ENCODE measurements at regions not wholly inside any gene's neighbourhood (a gene's known extent, or its start where the extent isn't known, plus 50 kb on each side); places are given as distances from the start of the nearest gene placed in this dataset.
"Not testable (repeated sequence)": the region's sequence is repeated elsewhere in the genome, so short reads cannot be mapped to it uniquely, and the experiment has no call there.

DNA sequence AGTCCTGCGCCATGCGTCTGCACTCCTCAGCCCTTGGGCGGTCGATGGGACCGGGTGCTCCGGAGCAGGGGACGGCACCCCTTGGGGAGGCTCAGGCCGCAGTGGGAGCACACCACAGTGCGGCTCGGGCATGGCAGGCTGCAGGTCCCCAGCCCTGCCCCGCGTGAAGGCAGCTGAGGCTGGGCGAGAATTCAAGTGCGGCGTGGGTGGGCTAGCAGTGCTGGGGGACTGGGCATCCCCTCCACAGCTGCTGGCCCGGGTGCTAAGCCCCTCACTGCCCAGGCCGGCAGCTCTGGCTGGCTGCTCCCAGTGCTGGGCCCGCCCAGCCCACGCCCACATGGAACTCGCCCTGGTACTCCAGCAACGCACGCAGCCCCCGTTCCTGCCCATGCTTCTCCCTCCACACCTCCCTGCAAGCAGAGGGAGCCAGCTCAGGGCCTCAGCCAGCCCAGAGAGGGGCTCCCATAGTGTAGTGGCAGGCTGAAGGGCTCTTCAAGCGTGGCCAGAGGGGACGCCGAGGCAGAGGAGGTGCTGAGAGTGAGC is 198.3 kb upstream of the CNTNAP5 start:
- no peak for DNase-seq

GRCh38 chr2:123839326-123839725 is 185.8 kb upstream of the CNTNAP5 start:
- no peak for DNase-seq

DNA sequence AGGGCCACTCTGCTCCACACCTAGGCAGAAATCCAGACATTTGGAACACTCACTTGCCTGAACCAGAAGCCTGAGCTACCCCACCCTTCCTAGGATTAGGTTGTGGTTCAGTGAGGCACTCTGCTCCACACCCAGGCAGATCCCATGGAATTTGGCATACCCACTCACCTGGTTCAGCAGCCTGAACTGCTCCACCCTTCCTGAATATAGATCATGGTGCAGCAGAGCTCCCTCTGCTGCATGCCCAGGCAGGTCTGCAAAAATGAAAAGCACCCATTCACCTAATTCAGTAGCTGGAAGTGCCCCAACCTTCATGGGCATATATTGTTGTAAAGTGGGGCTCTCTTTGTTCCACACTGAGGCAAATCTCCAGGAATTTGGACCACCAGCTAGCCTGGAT is 185.1 kb upstream of the CNTNAP5 start:
- no peak for DNase-seq

GRCh38 chr2:123840574-123840973 is 184.5 kb upstream of the CNTNAP5 start:
- no peak for DNase-seq

GRCh38 chr2:123851281-123851680 is 173.8 kb upstream of the CNTNAP5 start:
- no peak for DNase-seq

- no peak for DNase-seq
Measured at GRCh38 chr2:123853161-123853560, 171.9 kb upstream of the CNTNAP5 start.

DNA sequence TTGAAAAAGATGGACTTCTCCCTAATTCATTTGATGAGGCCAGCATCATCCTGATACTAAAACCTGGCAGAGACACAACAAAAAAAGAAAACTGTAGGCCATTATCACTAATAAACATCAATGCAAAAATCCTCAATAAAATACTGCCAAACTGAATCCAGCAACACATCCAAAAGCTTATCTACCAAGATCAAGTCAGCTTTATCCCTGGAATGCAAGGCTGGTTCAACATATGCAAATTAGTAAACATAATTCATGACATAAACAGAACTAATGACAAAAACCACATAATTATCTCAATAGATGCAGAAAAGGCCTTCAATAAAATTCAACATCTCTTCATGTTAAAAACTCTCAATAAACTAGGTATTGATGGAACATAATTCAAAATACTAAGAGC is 166.1 kb upstream of the CNTNAP5 start:
- not testable (repeated sequence) for DNase-seq

- no peak for DNase-seq
Measured at GRCh38 chr2:123864416-123864815, 160.7 kb upstream of the CNTNAP5 start.

- DNase-seq = no peak
Measured at GRCh38 chr2:123870206-123870880, 154.7 kb upstream of the CNTNAP5 start.

DNA sequence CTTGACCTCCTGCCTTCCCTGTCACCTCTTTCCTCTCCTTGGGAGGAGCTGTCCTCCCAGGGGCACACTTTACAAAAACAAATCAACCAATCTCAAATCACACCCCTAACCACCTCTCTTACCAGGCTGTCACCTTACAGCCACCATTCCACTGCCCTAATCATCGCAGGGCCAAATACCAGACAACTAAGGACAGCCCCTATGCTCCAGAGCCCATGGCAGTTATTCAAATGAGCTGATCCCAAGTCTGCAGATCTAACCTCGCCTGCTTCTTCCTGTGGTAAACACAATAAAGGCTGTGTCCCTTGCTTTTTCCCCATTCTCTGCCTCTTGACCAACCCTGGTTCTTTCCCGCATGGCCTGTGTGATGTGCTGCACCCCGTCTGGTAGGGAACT is 154.2 kb upstream of the CNTNAP5 start:
- no peak for DNase-seq

DNA sequence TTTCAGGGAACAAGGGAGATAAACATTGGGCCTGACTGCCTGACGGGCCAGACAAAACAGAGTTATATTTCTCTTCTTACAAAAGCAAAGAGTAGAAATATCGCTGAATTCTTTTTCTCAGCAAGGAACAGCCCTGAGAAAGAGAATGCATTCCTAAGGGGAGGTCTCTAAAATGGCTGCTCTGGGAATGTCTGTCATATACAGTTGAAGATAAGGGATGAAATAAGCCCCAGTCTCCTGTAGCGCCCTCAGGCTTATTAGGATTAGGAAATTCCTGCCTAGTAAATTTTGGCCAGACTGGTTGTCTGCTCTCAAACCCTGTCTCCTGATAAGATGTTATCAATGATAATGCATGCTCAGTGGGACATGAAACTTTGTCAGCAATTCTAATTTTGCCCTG is 134.9 kb upstream of the CNTNAP5 start:
- DNase-seq = no peak

DNA sequence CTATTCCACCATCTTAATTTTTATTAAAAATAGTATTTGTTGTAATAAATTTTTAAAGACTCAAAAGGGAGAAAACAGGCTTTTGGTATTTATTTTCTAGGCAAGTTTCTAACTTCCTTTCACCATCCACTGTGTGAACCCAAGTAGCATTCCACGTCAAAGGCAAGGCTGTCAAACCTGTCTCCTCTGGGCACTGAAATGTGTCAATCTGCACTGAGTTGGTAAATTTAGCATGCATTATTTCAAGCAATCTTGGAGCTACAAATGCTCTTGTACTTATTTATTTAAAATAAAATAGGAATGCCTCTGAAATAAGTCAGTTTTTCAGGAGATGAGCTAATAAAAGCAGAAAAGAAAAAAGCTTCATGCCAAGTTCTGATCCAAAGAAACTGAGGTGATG is 130.9 kb upstream of the CNTNAP5 start:
- DNase-seq = no peak

GRCh38 chr2:123895651-123896050 is 129.4 kb upstream of the CNTNAP5 start:
- DNase-seq = no peak

DNA sequence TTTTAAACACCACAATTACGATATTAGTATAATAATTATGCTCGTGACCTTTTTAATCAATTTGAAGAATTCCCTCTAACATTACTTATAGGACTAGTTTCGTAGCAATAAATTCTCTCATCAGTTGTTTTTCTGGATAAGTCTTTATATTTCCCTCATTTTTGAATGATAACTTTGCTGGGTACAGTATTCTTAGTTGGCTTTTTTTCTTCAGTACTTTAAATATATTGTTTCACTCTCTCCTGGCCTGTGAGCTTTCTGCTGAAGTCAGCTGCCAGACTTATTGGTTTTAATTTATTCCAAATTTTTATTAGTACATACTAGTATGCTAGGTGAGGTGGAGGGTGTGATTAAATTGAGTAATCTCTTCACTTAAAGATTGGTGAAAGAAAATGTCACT is 123.8 kb upstream of the CNTNAP5 start:
- no peak for DNase-seq

- DNase-seq = no peak
Measured at GRCh38 chr2:123906361-123906760, 118.7 kb upstream of the CNTNAP5 start.

DNA sequence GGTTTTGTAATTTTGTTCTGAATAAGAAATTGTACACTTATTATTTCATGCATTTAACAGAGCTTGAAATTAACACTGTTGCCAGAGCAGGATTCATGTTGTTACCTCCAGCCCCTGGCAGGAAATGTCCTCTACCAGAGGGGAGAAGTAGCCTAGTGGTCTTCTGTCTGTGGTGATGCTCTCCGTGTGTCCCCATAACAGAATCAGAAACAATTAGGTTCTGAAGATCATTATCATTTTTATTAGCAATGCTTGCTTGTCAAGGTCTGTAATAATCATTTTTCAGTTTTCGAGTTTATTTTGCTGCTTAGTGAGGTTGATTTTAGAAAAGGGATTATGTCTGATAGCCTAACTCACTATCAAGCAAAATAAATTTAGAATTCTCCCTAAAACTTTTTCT is 116.6 kb upstream of the CNTNAP5 start:
- no peak for DNase-seq

- no peak for DNase-seq
Measured at GRCh38 chr2:123912171-123912570, 112.9 kb upstream of the CNTNAP5 start.

GRCh38 chr2:123913143-123913735 is 111.8 kb upstream of the CNTNAP5 start:
- DNase-seq = no peak

- DNase-seq = no peak
Measured at GRCh38 chr2:123915380-123915779, 109.7 kb upstream of the CNTNAP5 start.

DNA sequence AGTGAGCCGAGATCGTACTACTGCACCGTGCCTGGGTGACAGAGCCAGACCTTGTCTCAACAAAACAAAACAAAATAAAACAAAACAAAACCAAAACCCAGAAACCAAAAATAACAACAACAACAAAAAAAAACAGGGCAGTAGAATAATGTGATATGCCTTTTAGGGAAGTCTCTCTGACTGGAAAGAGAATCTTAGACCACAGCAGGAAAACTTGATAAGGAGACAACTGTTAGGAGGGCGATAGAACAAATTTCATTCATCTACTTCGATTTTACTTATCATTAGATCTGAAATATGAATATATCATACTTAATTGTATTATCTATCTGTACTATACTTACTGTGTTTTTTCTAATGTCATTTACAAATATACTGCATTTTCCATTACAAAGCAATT is 109.0 kb upstream of the CNTNAP5 start:
- DNase-seq = no peak

DNA sequence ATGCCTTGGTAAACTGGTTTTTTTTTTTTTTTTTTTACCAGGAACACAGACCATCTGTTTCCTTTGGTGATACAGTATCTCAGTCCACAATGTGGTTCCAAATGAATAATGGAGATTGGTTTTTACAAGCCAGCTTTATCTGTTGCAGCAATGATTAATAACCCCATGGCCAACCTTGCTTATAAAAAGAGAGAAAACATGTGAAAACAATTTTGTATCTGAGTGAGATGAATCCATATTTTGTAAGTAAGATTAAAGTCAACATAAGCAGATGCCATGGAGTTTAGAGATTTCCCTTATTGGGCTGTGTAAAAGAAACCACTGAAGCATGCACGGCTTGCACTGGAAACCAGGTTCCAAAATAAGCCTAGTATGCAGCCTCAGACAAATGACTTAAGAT is 108.6 kb upstream of the CNTNAP5 start:
- DNase-seq = no peak

DNA sequence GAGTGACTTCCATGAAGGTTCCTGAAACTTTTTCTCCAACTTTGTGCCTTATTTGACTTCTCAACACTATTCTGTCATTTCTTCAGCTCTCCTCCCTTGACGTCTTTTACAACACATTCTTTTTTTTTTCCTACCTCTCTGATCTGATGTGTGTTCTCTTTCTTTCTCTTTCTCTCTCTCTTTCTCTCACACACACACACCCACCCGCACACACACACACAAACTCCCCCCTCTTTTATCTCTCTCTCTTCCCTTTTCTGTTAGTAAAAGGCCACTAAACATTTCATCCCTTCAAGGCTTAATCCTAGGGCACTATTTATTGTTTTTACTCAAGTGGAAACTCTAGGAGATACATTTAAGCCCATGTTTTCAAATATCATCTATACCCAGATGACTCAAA is 107.8 kb upstream of the CNTNAP5 start:
- DNase-seq = no peak

- no peak for DNase-seq
Measured at GRCh38 chr2:123928358-123928757, 96.7 kb upstream of the CNTNAP5 start.

GRCh38 chr2:123935405-123935804 is 89.7 kb upstream of the CNTNAP5 start:
- DNase-seq = no peak

GRCh38 chr2:123953846-123954245 is 71.2 kb upstream of the CNTNAP5 start:
- peak; percentile 32 for DNase-seq

All from fibroblast of skin of right quadriceps (primary cell).